GM03348 (cell line): ENCODE measurements at regions not wholly inside any gene's neighbourhood (a gene's known extent, or its start where the extent isn't known, plus 50 kb on each side); places are given as distances from the start of the nearest gene placed in this dataset.
"Not testable (repeated sequence)": the region's sequence is repeated elsewhere in the genome, so short reads cannot be mapped to it uniquely, and the experiment has no call there.

Source experiments
- DNase-seq: peaks from one replicate; pipeline ENCODE4 v3.0.0; 2012; ENCODE audit warnings: low spot score

- DNase-seq, result no peak
These were observed 279.5 kb downstream of the NDUFA10 start for GRCh38 chr2:239745386-239746227.

- DNase-seq, result no peak
These were observed 280.3 kb downstream of the NDUFA10 start for GRCh38 chr2:239744706-239745340.

- DNase-seq, result no peak
These were observed 281.9 kb downstream of the NDUFA10 start for GRCh38 chr2:239743206-239743605.

- DNase-seq, result no peak
These were observed 282.8 kb downstream of the NDUFA10 start for GRCh38 chr2:239742377-239742776.

- no peak for DNase-seq
These were observed 285.9 kb downstream of the NDUFA10 start for GRCh38 chr2:239739206-239739605.

GRCh38 chr2:239738159-239738558, 287.0 kb downstream of the NDUFA10 start:
- DNase-seq, result no peak

- DNase-seq, result no peak
These were observed 288.0 kb downstream of the NDUFA10 start for GRCh38 chr2:239737144-239737463.

GRCh38 chr2:239736358-239737143, 288.6 kb downstream of the NDUFA10 start:
- no peak for DNase-seq

GRCh38 chr2:239735829-239736357, 289.2 kb downstream of the NDUFA10 start:
- no peak for DNase-seq

GRCh38 chr2:239735131-239735828, 289.9 kb downstream of the NDUFA10 start:
- no peak for DNase-seq

- no peak for DNase-seq
These were observed 290.6 kb downstream of the NDUFA10 start for GRCh38 chr2:239734436-239735005.

- no peak for DNase-seq
These were observed 292.5 kb downstream of the NDUFA10 start for GRCh38 chr2:239732666-239733010.

GRCh38 chr2:239731998-239732665, 293.0 kb downstream of the NDUFA10 start:
- DNase-seq, result no peak

GRCh38 chr2:239731422-239731821, 293.7 kb downstream of the NDUFA10 start:
- no peak for DNase-seq

- DNase-seq, result no peak
These were observed 294.2 kb downstream of the NDUFA10 start for GRCh38 chr2:239730897-239731296.

- DNase-seq, result not testable (repeated sequence)
These were observed 294.6 kb downstream of the NDUFA10 start for GRCh38 chr2:239730567-239730882.

GRCh38 chr2:239729681-239730566, 295.2 kb downstream of the NDUFA10 start:
- no peak for DNase-seq

- no peak for DNase-seq
These were observed 296.0 kb downstream of the NDUFA10 start for GRCh38 chr2:239729151-239729550.

- DNase-seq, result no peak
These were observed 296.4 kb downstream of the NDUFA10 start for GRCh38 chr2:239728751-239729150.
